Activated T-cell treated with anti-CD3 and anti-CD28 coated beads for 1 hour (primary cell): ENCODE measurements at regions not wholly inside any gene's neighbourhood (a gene's known extent, or its start where the extent isn't known, plus 50 kb on each side); places are given as distances from the start of the nearest gene placed in this dataset.

Experiments
- DNase-seq: peaks from one replicate; pipeline ENCODE4 v3.0.0-alpha.2; 2020; ENCODE audit warnings: low read depth

GRCh38 chr17:77458202-77459017 is 317.6 kb downstream of the SEC14L1 start:
- DNase-seq, result no peak

- DNase-seq, result no peak
These were observed 318.4 kb downstream of the SEC14L1 start for GRCh38 chr17:77459018-77459755.

GRCh38 chr17:77460514-77461046 is 319.8 kb downstream of the SEC14L1 start:
- DNase-seq, result no peak

GRCh38 chr17:77461277-77462057 is 320.7 kb downstream of the SEC14L1 start:
- DNase-seq, result no peak

- no peak for DNase-seq
These were observed 321.3 kb downstream of the SEC14L1 start for GRCh38 chr17:77462090-77462489.

GRCh38 chr17:77462553-77463497 is 322.1 kb downstream of the SEC14L1 start:
- DNase-seq, result no peak

GRCh38 chr17:77464988-77465357 is 324.2 kb downstream of the SEC14L1 start:
- no peak for DNase-seq

GRCh38 chr17:77465358-77466041 is 324.7 kb downstream of the SEC14L1 start:
- DNase-seq, result peak; percentile 65

- DNase-seq, result no peak
These were observed 325.4 kb downstream of the SEC14L1 start for GRCh38 chr17:77466140-77466539.

- DNase-seq, result no peak
These were observed 325.9 kb downstream of the SEC14L1 start for GRCh38 chr17:77466596-77467223.

GRCh38 chr17:77467521-77467920 is 326.8 kb downstream of the SEC14L1 start:
- DNase-seq, result no peak

- no peak for DNase-seq
These were observed 328.1 kb downstream of the SEC14L1 start for GRCh38 chr17:77468897-77469296.

GRCh38 chr17:77470330-77470786 is 329.6 kb downstream of the SEC14L1 start:
- no peak for DNase-seq

- DNase-seq, result no peak
These were observed 330.3 kb downstream of the SEC14L1 start for GRCh38 chr17:77470800-77471733.

- DNase-seq, result no peak
These were observed 331.3 kb downstream of the SEC14L1 start for GRCh38 chr17:77471984-77472461.

- DNase-seq, result no peak
These were observed 331.9 kb downstream of the SEC14L1 start for GRCh38 chr17:77472468-77473310.

- no peak for DNase-seq
These were observed 333.0 kb downstream of the SEC14L1 start for GRCh38 chr17:77473615-77474226.
